PC-9 (cell line): ENCODE measurements at regions not wholly inside any gene's neighbourhood (a gene's known extent, or its start where the extent isn't known, plus 50 kb on each side); places are given as distances from the start of the nearest gene placed in this dataset.

Experiments used
- BruUV-seq: library from RNA; stranded (reverse); fragments of 400-500 nt; replicated peaks from 2 replicates; lab custom pipeline; 2021; lab: Mats Ljungman, UMichigan
- CTCF ChIA-PET: fragments of 300-600 bp; sonication (Branson Sonifier 250); formaldehyde crosslinking; loops from one replicate; lab custom pipeline; 2022; ENCODE audit warnings: antibody characterized with exemption; lab: Charles Lee
- POLR2A ChIA-PET: fragments of 300-600 bp; sonication (Branson Sonifier 250); formaldehyde crosslinking; loops from one replicate; lab custom pipeline; 2022; ENCODE audit warnings: antibody characterized with exemption; ENCODE audit not compliant: unreplicated experiment; lab: Charles Lee
- DNase-seq, 2 experiments: peaks; one replicate each; pipeline versions ENCODE4 v3.0.0 to v3.0.0-alpha.2; 2015 to 2022; ENCODE audit warnings: mixed read lengths in 1 of 2
- H2AFZ ChIP-seq: fragments of 200-600 bp; sonication (generic); 2 replicates; pipeline ENCODE4 v1.8.1; 2017; ENCODE audit warnings: antibody characterized with exemption
- H3F3A ChIP-seq: fragments of 200-600 bp; sonication (generic); 2 replicates; pipeline ENCODE4 v1.8.1; 2017; ENCODE audit warnings: antibody characterized with exemption, mild to moderate bottlenecking, low read depth; ENCODE audit not compliant: insufficient read depth
- H3K27ac ChIP-seq: fragments of 200-600 bp; sonication (generic); 2 replicates; pipeline ENCODE4 v1.6.1; 2016; ENCODE audit warnings: mixed run types
- H3K27me3 ChIP-seq: fragments of 200-600 bp; sonication (generic); 2 replicates; pipeline ENCODE4 v1.6.1; 2016; ENCODE audit warnings: low read depth, mixed run types; ENCODE audit not compliant: insufficient read depth
- H3K36me3 ChIP-seq: fragments of 200-600 bp; sonication (generic); 2 replicates; pipeline ENCODE4 v1.6.1; 2016; ENCODE audit warnings: low read depth, mixed run types
- H3K4me1 ChIP-seq: fragments of 200-600 bp; sonication (generic); replicated peaks from 2 replicates; pipeline ENCODE4 v1.6.1; 2016; ENCODE audit warnings: mixed run types; ENCODE audit not compliant: insufficient read depth
- H3K4me2 ChIP-seq: fragments of 200-600 bp; sonication (generic); 2 replicates; pipeline ENCODE4 v1.6.1; 2017; ENCODE audit warnings: mixed run types
- H3K4me3 ChIP-seq: fragments of 200-600 bp; sonication (generic); 2 replicates; pipeline ENCODE4 v1.6.1; 2016; ENCODE audit warnings: mixed run types
- H3K79me2 ChIP-seq: fragments of 200-600 bp; sonication (generic); 2 replicates; pipeline ENCODE4 v1.6.1; 2017; ENCODE audit warnings: low read depth, mixed run types
- H3K9me2 ChIP-seq: fragments of 200-600 bp; sonication (generic); 2 replicates; pipeline ENCODE4 v1.8.1; 2017; ENCODE audit warnings: mild to moderate bottlenecking; ENCODE audit not compliant: insufficient read depth
- H3K9me3 ChIP-seq: fragments of 200-600 bp; sonication (generic); 2 replicates; pipeline ENCODE4 v1.8.1; 2016; ENCODE audit warnings: low read depth; ENCODE audit not compliant: insufficient read depth
- H4K20me1 ChIP-seq: fragments of 200-600 bp; sonication (generic); 2 replicates; pipeline ENCODE4 v1.8.1; 2017; ENCODE audit not compliant: insufficient read depth
- EZH2 ChIP-seq: fragments of 200-600 bp; sonication (generic); IDR thresholded peaks from 2 replicates; pipeline ENCODE4 v1.8.0; 2017; ENCODE audit warnings: antibody characterized with exemption, low read depth
- intact Hi-C: fragments of 100-400 bp; cut with micrococcal nuclease; formaldehyde crosslinking; loops from one replicate; pipeline ENCODE4 v1.10.0; 2022; ENCODE audit not compliant: unreplicated experiment
- TF ChIP-seq, protein P1 (sequence below): fragments of 200-600 bp; sonication (generic); conservative IDR thresholded peaks from 2 replicates; pipeline ENCODE4 v1.6.1; 2017; ENCODE audit warnings: mixed run types, antibody characterized with exemption, mild to moderate bottlenecking, moderate library complexity

DNA sequence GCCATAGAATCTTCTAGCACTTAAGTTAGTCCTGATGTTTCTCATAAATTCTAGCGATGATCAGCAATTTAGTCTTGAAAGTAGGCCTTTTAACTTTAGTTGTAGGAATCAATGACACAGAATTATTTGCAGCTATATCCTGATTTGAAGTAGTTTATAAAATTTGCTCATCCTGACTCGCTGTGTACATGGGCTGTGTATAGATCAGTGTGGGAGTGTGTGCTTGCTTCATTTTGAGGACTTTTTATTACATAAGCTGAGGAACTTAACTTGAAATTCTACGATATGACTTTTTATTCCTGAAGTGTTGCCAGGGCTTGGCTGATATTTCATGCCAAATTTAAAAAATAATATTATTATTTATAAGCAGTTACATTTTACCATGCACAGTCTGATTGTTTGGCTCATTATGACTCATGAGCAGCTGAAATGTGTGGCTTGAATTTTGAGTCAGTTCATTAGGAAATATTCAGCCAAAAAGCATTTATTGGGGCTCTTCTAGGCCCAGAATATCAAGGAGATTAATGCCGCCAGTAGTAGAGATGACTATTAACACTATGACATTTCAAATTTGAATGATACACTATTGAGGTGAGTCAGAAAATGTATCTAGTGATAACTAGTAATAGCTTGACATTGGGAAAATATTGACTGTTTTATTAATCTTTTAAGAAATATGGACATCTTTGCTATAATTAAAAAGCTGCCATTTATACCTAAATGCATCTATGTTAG is 128.9 kb upstream of the LIMCH1 start:
- Histone ChIP-seq H3K4me2 (no peak overlapping the region), H3K9me2 (no peaks in the 10 kb centered on the region), H3F3A (0 out of 2 replicates have a peak, but pooled peaks cover 8% of the 10 kb centered on the region), H2AFZ (no peak overlapping the region), H3K4me1 (peaks cover 14% of the 10 kb centered on the region), H3K4me3 (no peak overlapping the region), H3K79me2 (peaks cover 76% of the 10 kb centered on the region), H3K9me3 (no peaks in the 10 kb centered on the region), H3K36me3 (no peaks in the 10 kb centered on the region), H4K20me1 (no peaks in the 10 kb centered on the region; the same call in 1 of the 2 replicates), H3K27me3 (no peaks in the 10 kb centered on the region), H3K27ac (no peak overlapping the region)
- POLR2A ChIA-PET = interaction anchor here (0.6 kb wide), 1 partner anchor 10 kb away, joined by 3 read pairs; no protein-coding TSS in a partner anchor
- TF ChIP-seq EZH2 = no peak
- TF ChIP-seq, protein P1, sequence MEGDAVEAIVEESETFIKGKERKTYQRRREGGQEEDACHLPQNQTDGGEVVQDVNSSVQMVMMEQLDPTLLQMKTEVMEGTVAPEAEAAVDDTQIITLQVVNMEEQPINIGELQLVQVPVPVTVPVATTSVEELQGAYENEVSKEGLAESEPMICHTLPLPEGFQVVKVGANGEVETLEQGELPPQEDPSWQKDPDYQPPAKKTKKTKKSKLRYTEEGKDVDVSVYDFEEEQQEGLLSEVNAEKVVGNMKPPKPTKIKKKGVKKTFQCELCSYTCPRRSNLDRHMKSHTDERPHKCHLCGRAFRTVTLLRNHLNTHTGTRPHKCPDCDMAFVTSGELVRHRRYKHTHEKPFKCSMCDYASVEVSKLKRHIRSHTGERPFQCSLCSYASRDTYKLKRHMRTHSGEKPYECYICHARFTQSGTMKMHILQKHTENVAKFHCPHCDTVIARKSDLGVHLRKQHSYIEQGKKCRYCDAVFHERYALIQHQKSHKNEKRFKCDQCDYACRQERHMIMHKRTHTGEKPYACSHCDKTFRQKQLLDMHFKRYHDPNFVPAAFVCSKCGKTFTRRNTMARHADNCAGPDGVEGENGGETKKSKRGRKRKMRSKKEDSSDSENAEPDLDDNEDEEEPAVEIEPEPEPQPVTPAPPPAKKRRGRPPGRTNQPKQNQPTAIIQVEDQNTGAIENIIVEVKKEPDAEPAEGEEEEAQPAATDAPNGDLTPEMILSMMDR = no peak
- intact Hi-C loops = no loop called here
- no TSS peak for BruUV-seq
- CTCF ChIA-PET = interaction anchor here (0.5 kb wide), 1 partner anchor 1458 kb away, joined by 3 read pairs; no protein-coding TSS in a partner anchor
- no peak for DNase-seq

DNA sequence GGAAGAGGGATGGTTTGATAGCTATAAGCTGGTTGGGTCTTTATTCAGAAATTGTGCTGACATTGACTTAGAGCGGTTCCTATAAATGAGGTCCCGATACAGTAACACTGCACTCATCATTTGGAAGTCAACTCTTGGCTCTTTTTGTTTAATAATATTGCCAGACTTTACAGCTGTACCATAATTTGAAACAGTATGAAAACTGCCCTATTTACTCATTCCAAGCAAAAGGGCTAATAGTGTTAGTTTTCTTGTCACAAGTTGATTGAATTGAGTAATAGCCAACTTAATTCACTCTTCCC is 128.4 kb upstream of the LIMCH1 start:
- Histone ChIP-seq H3K9me2 (no peaks in the 10 kb centered on the region), H3K4me2 (no peak overlapping the region), H3F3A (0 out of 2 replicates have a peak, but pooled peaks cover 8% of the 10 kb centered on the region), H3K27me3 (no peaks in the 10 kb centered on the region), H3K27ac (no peak overlapping the region), H3K4me3 (no peak overlapping the region), H4K20me1 (no peaks in the 10 kb centered on the region; the same call in 1 of the 2 replicates), H3K36me3 (no peaks in the 10 kb centered on the region), H3K4me1 (peaks cover 14% of the 10 kb centered on the region), H2AFZ (no peak overlapping the region), H3K79me2 (peaks cover 78% of the 10 kb centered on the region), H3K9me3 (no peaks in the 10 kb centered on the region)
- POLR2A ChIA-PET = interaction anchor here (0.6 kb wide), 1 partner anchor 9 kb away, joined by 3 read pairs; no protein-coding TSS in a partner anchor
- no peak for TF ChIP-seq EZH2
- TF ChIP-seq, protein P1 = no peak
- intact Hi-C loops = no loop called here
- DNase-seq = no peak
- CTCF ChIA-PET = interaction anchor here (0.5 kb wide), 1 partner anchor 1459 kb away, joined by 3 read pairs; no protein-coding TSS in a partner anchor
- BruUV-seq = no TSS peak

DNA sequence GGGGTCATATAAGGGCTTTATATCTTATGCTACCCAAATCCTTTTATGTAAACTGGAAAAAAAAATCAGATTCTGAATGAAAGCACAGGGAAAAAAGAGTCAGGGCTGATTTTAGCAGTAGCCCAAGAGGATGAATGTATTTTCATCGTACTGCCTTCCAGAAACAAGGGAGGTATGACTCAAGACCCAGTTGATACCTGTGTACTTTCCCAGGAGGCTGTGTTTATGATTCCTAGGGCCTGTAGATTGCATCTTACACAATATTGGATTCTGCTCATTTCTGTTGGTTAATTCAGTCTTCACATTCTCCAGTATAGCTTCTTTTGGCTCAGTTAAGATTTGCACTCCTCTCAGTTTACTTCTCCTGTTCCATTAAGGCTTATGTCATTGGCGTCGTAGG is 127.9 kb upstream of the LIMCH1 start:
- no peaks in the 10 kb centered on the region; the same call in 1 of the 2 replicates for H4K20me1 ChIP-seq
- H3K4me2 ChIP-seq = no peak overlapping the region
- BruUV-seq = no TSS peak
- no peak for DNase-seq
- no peak overlapping the region for H3K4me3 ChIP-seq
- TF ChIP-seq, protein P1 = no peak
- TF ChIP-seq EZH2 = no peak
- no peaks in the 10 kb centered on the region for H3K9me3 ChIP-seq
- intact Hi-C loops = no loop called here
- no peaks in the 10 kb centered on the region for H3K9me2 ChIP-seq
- no peaks in the 10 kb centered on the region for H3K36me3 ChIP-seq
- H2AFZ ChIP-seq = no peak overlapping the region
- no peaks in the 10 kb centered on the region for H3K27me3 ChIP-seq
- POLR2A ChIA-PET = no interaction called here
- CTCF ChIA-PET = interaction anchor here (0.5 kb wide), 1 partner anchor 1459 kb away, joined by 3 read pairs; no protein-coding TSS in a partner anchor
- H3K4me1 ChIP-seq = peaks cover 14% of the 10 kb centered on the region
- 0 out of 2 replicates have a peak, but pooled peaks cover 8% of the 10 kb centered on the region for H3F3A ChIP-seq
- no peak overlapping the region for H3K27ac ChIP-seq
- peaks cover 76% of the 10 kb centered on the region for H3K79me2 ChIP-seq
